ENCODE measurements at regions not wholly inside any gene's neighbourhood (a gene's known extent, or its start where the extent isn't known, plus 50 kb on each side); places are given as distances from the start of the nearest gene placed in this dataset.

DNA sequence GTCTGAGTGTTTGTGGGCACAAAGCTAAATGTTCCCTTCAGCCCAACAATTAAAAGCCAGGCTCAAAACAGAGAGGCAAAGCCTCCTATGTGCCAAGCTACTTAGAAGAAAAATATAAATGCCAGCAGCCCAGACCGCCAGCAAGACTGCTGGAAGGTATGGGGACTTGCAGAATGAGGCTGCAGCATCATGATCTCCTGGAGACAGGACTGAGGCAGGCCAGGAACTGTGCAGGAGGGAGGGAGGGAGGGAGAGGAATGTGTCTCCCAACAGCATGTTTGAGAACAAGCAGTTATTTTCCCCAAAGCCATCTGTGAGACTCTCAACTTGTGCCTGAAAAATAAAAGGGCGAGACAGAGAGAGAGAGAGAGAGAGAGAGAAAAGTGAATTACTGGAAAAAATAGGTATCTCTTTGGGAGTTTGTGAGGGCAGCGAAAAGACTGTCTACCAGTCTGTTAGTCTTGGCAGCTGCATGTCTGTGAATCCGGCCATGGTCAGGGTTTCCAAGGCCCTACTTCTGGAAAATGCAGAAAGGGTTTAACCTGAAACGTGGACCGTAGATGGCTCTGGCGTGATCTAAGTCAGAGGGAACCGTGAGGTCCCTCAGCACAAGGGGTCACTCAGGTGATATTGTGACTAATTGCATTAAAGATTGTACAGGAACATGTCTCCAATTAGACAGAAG lies 139.7 kb upstream of the COL8A1 start:
- no peak for DNase-seq

DNA sequence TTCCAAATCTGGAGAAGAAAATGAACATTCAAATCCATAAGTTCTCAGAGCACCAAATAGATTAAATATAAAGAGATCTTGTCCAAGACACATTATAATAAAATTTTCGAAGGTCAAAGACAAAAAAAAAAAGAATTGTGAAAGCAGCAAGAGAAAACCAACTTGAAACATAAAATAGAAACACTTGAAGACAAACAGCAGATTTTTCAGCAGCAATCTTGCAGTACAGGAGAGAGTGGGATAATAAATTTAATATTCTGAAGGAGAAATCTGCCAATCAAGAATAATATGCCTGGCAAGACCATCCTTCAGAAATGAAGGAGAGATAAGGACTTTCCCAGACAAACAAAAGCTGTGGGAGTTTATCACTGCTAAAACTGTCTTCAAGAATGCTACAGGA lies 150.5 kb upstream of the COL8A1 start:
- no peak for DNase-seq

DNA sequence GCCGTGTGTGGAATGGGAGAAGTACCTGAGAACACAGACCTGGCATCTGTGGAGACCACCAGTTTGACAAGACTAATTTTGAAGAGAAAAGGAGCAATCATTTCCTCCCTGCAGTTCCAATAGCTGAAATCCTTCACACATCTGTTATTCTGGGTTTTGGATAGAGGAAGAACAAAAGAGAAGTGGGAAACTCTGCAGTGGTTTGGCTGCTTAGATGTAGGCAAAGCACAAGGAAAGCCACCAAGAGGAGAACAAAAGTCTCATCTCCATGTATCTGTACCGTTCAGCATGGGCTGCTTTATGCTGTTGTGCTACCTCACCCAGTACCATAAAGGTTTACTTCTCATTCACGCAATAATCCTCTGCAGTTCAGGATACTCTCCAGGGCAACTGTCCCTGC lies 153.1 kb upstream of the COL8A1 start:
- DNase-seq = no peak

DNA sequence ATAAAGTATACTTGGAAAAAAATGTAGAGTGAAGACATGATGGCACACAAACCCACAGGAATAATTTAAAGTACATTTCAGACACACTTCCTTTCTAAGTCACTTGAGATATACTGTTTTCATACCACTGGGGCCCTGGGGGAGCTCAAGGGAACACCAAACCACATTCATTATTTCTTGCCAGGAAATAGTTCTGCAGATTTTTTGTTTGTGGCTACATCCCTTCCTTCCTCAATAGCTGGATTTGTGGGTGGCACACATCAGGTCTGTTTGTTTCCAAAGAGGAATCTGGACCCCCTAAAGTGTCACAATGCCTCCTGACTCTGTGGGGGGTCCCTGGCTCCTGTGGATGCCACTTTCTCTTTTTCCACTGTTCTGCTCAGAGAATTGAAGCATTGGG lies 153.5 kb upstream of the COL8A1 start:
- DNase-seq = no peak

DNA sequence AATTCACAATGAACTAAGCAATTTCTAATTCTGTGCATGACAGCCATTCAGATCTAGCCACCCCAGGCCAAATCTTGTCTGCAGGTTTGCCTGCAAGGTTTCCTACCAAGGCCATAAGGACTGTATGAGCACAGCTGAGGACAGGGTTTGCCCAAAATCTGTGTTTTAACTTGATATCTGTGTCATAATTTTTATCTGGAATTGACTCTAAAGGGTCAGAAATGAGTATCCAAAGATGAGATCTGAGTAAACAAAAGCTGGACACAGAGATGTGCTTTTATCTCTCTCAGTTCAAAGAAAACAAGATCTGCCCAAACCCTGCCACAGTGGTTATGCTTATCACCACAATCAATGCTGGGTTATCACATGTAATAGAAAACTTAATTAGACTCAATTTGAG lies 154.6 kb upstream of the COL8A1 start:
- DNase-seq = no peak

DNA sequence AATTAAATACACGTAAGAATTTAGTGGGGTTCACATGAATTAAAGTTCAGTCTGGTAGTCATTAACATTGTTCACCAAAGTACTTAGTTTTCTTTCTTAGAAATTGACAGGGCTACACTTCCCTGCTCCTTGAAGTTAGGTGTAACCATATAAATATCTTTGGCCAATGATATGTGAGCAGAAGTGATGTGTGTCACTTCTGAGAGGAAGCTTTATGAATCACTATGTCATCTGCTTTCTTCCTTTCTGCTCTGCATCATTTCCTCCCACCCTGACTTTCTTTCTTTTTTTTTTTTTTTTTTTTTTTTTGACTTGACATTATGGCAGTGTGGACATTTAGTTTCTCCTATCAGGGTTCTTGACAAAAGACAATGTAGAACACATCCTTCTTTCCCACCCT lies 156.2 kb upstream of the COL8A1 start:
- no peak for DNase-seq

DNA sequence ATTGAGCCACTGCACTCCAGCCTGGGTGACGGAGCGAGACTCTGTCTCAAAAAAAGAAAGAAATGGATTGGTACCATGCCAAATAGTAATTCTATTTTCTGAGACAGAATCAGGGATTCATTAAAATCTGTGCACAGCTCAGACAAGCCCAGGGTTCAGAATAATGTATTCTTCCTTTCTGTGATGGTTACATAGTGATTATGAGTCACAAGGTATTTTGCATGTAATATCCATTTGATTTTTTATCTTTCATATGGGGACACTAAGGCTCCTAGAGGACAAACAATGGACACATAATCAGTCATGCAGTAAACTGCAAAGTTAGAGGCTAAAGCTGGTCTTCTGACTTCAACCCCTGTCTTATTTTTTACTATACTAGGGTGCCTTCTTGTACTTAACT lies 156.8 kb upstream of the COL8A1 start:
- no peak for DNase-seq

DNA sequence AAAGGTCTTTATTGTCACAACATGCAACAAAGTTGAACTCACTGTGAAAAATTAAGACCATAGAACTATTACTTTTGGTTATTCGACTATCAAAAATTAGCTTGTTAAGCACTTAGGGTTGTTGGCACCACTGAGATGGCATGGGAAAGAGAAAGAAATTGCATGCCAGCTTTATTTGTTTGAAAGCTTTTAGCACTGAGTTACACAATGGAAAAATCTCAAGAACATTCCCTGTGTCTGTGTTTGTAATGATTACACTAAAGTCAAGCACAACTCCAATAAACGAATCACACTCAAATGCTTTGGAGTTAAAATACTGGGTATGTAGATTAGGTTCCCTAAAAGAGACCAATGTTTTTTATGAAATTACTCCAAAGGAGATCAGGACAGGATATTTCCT lies 158.6 kb upstream of the COL8A1 start:
- no peak for DNase-seq

DNA sequence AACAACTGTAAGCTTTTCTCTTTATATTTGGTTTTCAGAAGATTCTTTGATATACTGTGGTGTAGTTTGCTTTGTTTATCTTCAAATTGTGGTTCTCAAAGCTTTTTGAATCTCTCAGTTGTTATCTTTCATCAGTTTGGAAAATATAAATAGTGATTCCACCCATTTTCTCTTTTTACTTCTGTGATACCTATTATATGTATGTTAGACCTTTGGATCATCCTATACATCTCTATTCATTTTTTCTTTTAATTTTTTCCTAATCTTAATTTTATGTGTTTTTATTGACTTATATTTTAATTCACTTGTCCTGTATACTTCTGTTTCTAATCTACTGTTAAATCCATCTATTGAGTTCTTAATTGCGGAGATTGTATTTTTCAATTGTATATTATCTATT lies 160.7 kb upstream of the COL8A1 start:
- no peak for DNase-seq

DNA sequence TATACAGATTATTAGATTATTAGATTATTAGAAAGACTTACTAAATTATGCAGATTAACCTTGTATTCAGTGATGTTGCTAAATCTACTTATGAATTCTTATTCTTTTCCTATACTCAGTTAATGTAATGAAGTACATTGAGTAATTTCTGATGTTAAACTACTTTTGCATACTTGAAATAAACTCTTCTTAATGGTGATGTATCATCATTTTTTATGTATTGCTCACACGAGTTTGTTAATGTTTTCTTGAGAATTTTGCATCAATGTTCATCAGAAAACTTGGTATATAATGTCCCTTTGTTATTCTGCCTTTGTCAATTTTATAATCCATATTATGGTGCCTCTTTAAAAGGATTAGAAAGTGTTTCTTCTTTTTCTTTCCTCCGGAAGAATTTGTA lies 163.2 kb upstream of the COL8A1 start:
- no peak for DNase-seq

DNA sequence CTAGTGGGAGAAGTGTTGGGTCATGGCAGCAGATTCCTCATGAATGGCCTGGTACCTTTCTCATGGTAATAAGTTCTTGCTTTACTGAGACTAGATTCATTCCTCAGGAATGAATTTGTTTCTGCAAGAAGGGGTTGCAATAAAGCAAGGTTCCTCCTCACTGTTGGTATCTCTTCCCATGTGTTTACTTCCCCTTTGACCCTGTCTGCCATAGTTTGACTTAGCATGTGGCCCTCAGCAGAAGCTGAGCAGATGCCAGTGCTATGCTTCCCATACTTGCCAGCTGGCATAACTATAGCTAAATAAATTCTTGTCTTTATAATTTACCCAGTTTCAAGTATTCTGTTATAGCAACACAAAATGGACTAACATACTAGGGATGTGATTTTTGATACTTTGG lies 163.6 kb upstream of the COL8A1 start:
- DNase-seq = no peak

DNA sequence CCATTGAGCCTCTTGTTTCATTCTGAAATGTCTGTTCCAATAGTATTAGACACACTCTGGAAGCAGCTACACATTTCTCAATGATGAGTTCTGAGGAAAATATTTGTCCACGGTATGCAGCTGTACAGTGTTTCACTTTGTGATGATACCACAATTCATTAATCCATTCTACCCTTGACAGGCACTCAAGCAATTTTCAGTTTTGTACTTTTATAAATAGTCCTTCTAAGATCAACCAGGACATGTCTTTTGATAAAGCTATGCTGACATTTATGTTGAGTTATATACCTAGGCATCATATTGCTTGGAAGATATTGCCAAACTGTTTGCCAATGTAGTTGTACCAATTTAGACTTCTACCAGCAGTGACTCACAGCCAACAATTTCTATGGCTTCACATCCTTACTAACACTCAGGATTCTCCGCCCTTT lies 165.1 kb upstream of the COL8A1 start:
- no peak for DNase-seq

DNA sequence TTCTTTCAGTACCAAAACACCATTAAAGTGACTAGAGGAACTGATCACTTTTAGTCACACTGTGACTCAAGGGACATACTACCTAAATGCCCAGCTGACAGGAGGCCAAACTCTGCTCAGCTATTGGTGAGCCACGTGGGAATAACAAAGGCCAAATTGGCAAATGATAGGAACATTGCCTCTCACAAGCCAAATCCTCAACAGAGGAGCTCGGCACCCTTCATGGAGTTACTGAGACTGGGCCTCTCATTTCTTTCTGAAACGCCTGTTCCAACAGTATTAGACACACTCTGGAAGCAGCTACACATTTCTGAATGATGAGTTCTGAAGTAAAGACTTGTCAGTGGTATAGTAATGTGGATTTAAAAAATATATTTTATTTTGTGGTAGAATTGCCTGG lies 166.0 kb upstream of the COL8A1 start:
- no peak for DNase-seq

DNA sequence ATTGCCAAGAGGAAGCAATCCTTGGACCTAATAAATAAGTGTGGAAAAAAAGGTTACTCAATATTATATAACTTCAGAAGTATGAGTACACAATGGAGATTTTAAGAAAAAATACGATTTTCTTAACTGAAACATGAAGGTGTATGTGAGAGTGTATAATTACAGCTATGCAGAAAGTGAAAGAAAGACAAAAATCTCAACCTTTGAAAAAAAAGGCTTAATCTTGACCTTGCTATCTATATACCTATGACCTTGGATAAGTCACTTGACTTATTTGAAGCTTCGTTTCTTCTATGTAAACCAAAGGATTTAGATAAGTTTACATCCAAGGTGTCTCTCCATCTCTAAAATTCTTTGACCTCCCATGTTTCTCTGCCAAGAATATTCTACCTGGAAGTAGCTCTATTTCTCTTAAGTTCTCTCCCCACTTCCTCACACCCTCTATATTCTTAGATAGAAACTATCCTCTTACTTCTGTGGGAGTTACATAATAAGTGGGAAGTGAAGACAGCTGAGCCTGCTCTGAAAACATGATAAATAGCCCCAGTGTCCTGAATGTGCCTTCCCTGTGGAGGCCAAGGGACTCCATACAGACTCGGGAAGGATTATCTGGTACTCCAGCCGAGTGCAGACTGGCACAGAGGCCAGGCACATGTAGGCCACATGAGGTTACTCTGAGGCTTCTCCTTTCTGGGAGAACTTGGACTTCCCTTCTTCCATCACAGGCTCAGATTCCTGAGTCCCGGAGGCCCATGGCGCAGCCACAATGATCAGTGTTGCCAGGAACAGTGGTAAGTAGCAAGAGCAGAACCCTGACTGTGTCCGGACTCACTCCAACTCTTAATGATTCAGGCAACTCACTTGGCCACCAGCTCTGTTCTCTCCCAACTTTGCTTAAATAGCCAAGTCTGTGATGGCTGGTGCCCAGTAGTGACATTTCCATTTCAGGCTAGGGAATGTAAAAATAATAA lies 166.8 kb upstream of the COL8A1 start:
- no peak for DNase-seq

DNA sequence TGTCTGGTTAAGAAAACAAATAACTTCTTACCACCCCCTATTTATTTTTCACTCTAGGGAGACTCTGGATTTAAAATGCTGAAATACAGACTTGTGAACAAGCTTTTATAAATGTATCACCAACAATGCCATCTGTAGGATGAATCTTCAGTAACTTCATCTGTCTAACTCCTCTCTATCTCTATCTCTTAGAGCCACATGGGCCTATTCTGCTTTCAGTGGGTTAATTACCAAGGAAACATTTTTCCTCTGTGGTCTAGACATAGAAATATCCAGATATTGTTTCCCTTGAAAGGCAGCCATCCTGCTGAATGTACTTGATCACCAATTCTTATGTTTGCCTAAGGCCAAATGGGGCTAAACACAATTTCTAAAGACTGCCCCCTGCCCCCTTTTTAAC lies 167.6 kb upstream of the COL8A1 start:
- no peak for DNase-seq

DNA sequence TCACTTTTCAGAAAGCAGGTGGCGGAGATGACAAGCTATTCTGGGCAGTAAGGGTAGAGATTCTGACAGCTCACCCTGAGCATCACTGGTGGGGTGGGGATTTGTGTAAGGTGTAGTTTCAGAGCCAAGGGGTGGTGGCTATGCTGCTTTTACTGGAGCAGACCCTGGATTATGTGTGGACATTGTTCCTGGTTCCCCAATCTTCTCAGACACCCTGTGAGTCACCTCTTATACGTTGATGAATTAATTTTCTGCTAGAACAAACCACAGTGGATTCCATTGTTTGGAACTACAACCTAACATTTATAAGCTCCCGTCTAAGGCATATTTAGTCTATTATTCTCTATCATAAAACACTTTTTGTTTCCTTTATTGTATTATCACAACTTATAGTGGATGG lies 169.5 kb upstream of the COL8A1 start:
- no peak for DNase-seq

DNA sequence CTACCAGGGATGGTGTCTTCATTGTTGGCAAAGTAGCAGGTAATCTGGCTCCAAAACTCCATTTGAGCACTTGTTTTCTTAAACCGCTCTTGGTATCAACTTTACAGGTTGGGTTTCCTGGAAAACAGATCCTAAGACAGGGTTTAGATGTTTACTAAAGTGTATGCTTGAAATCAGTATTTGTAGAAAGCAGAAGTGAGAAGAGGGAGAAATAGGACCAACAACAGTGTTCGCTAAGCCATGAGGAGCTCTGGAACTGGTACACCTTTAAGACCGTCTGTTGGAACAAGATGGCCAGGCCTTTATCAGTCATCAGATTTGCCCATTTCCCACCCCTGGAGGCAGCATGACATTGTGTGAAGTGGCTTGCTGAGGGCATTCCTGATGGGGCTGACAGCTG lies 171.0 kb upstream of the COL8A1 start:
- DNase-seq = no peak

DNA sequence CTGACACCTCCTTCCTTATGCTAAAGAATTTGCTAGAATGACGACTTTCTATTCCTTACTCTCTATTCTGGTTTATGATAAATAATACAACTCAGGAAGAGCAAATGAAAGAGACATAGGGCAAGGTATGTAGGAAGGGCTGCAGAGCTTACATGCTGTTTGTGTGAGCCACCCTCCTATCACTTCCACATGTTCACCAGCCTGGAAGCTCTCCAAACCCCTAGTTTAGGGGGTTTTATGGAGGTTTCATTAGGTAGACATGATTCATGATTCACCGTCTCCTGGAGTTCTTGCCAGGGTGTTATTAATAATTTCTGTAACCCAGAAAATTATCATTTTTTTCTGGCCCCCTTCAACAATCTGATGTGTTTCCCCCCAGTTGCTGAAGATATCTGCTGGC lies 172.1 kb upstream of the COL8A1 start:
- no peak for DNase-seq

DNA sequence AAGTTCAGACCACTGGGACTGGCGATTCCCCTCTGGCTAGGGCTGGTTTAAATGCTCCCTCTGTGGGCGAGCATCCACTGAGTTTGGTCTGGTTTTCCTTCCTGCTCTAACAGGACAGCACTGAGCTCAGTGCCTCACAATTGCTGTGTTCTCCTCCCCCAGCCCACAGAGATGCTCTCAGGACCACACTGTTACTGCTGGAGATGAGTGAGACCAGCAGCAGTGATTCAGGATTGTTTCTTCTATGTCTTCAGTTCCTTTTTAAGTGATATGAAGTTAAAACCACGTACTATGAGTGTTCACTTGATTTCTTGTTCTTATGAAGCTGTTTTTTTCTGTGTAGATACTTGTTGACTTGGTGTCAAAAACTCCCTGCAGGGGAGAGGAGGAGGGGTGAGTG lies 180.4 kb upstream of the COL8A1 start:
- DNase-seq = no peak

DNA sequence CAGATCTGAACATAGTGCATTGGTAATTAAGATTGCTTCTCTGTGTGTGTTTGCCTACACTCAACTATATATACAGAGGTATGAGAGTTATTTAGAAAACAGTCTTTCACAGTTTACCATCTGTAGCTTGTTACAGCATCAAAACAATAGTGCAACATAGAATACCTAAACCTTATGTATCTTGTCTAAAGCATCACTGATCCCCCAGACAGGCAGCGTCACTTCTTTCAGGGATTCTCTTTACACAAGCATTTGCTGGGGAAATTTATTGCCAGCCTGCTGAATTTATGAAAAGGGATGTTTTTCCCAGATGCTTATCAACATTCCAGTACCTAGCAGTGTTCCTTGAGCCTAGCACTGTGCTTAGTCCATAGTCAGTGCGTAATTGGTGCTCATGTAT lies 195.8 kb upstream of the COL8A1 start:
- DNase-seq = no peak

DNA sequence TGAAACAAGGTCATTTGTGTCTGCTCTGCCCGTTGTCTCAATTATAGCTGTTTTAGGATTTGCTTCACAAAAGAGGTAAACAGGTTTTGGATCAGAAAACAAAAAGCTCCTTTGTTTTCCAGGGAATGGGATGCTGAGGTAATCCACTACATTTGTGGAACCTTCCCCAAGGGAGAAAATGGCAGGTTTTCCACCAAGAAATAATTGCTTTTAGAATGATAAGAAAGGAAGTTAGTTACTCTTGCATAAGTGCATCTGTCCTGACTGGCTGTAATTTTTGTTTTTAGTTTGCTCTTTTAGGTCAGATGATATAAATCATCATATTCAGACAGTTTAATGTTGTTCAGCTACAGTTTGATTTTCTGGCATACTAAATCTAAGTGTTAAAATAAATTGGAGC lies 198.5 kb upstream of the COL8A1 start:
- no peak for DNase-seq

DNA sequence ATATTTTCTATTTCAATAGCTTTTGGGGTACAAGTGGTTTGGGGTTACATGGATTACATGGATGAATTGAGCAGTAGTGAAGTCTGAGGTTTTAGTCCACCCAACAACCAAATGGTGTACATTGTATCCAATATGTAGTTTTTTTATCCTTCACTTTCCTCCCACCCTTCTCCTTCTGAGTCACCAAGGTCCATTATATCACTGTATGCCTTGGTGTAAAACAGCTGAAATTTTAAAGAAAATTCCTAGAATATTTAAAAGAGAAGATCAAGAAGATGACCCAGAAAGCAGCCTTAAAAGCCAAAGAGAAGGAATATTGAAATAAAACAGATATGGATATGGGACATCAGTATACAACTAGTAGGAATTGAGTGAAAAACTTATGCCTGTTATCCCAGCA lies 204.2 kb upstream of the COL8A1 start:
- DNase-seq = no peak

DNA sequence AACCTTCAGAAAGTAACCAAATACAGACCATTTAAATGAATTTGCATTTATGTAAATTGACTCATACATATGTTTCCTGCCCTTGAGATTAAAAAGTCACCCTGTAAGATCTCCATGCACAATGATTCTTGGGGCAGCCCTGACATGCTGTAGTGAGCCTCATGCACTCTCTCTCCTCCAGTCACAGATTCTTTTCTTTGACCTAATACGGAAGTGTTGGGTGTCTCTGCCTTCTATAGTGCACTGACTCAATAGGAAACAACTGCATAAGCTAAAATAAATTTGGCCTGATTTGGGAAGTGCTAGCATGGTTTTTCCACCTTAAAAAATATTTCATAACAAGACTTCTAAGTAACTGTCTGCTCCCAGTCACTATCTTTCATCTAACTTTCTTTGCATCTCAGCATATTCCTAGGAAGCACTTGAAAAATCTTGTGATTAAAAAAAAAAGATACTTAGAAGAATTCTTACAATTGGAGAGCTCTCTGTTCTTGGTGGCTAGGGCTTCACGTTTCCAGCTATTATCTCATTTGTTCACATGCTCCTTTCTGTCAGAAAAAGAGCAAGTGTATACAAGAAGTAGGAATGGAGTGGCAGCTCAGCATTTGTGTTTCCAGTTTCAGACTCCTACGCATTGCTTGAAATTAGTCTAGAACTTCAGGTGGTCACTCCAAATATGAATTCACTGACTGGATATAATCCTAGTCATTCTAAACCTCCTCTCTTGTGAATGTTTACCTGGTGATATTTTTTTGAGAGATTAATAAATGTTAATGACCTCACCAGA lies 207.9 kb upstream of the COL8A1 start:
- no peak for DNase-seq

DNA sequence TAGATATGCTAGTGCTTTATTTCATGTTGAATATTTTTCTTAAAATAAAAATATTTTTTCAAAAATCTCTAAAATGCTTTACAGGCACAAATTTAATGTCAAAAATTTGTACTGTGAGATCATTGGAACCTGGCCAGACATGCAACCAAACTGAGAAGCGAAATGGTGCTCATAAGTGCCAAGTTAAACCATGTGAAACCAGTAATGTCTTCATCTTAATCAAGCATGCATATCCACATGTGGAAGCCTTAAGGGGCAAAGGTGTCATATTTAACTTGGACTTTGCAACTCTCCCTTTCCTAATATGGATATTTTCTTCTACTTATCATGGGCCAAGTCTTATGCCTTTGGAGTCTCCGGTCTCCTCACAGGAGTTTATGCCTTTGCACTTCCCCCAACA lies 208.9 kb upstream of the COL8A1 start:
- no peak for DNase-seq

All from stimulated activated CD4-positive, alpha-beta T cell treated with anti-CD3 and anti-CD28 coated beads, Interleukin-4, amount 100 ng/mL, for 4 hours (primary cell).